ENCODE measurements at regions not wholly inside any gene's neighbourhood (a gene's known extent, or its start where the extent isn't known, plus 50 kb on each side); places are given as distances from the start of the nearest gene placed in this dataset.

DNA sequence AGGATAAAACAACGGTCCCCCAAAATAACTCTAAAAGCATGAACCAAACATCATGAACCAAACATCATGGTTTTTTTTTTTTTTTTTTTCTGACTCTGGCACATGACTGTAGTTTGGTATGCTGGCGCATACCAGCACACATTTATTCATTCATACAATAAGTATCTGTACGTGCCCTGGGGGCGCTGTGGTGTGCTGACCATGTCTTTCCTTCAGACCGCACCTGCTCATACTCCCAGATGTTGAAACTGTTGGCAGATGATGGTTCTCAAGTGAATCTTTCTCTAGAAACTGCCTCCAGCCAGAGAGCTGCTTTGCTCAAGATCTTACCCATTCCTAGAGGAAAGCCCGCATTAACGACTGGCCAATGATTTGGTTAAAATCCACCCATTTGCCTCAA, 114.7 kb upstream of the ANKRD30A start:
- TF ChIP-seq, protein P1, sequence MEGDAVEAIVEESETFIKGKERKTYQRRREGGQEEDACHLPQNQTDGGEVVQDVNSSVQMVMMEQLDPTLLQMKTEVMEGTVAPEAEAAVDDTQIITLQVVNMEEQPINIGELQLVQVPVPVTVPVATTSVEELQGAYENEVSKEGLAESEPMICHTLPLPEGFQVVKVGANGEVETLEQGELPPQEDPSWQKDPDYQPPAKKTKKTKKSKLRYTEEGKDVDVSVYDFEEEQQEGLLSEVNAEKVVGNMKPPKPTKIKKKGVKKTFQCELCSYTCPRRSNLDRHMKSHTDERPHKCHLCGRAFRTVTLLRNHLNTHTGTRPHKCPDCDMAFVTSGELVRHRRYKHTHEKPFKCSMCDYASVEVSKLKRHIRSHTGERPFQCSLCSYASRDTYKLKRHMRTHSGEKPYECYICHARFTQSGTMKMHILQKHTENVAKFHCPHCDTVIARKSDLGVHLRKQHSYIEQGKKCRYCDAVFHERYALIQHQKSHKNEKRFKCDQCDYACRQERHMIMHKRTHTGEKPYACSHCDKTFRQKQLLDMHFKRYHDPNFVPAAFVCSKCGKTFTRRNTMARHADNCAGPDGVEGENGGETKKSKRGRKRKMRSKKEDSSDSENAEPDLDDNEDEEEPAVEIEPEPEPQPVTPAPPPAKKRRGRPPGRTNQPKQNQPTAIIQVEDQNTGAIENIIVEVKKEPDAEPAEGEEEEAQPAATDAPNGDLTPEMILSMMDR (IDR thresholded peaks at IDR 0.05 in 4 of 5, conservative IDR thresholded peaks at IDR 0.05 in 1 of 5), result no peak
- TF ChIP-seq POLR2A (IDR thresholded peaks at IDR 0.05), result no peak

All from gastrocnemius medialis (tissue), 4 donors.